ENCODE measurements at regions not wholly inside any gene's neighbourhood (a gene's known extent, or its start where the extent isn't known, plus 50 kb on each side); places are given as distances from the start of the nearest gene placed in this dataset.

- no peaks in the 10 kb centered on the region for H3K9me3 Mint-ChIP-seq (ENCODE audit: unreplicated experiment)
- no peaks in the 10 kb centered on the region for H3K4me1 Mint-ChIP-seq (ENCODE audit: low read depth, unreplicated experiment)
- no peak overlapping the region for H3K27ac Mint-ChIP-seq (ENCODE audit: unreplicated experiment)
- H3K36me3 Mint-ChIP-seq (ENCODE audit: unreplicated experiment) = no peaks in the 10 kb centered on the region
- DNase-seq = no peak
- no peak overlapping the region for H3K4me3 Mint-ChIP-seq (ENCODE audit: unreplicated experiment)
- no peaks in the 10 kb centered on the region for H3K27me3 Mint-ChIP-seq (ENCODE audit: unreplicated experiment)
- TF ChIP-seq CTCF (IDR thresholded peaks at IDR 0.05; ENCODE audit: partially characterized antibody, unreplicated experiment) = no peak
Observed at GRCh38 chr4:176925962-176926361, 133.2 kb upstream of the VEGFC start.

GRCh38 chr4:176927117-176927516 lies 134.4 kb upstream of the VEGFC start:
- no peak for DNase-seq
- Mint-ChIP-seq H3K9me3 (ENCODE audit: unreplicated experiment) (no peaks in the 10 kb centered on the region), H3K4me3 (ENCODE audit: unreplicated experiment) (no peak overlapping the region), H3K36me3 (ENCODE audit: unreplicated experiment) (no peaks in the 10 kb centered on the region), H3K27ac (ENCODE audit: unreplicated experiment) (no peak overlapping the region), H3K4me1 (ENCODE audit: low read depth, unreplicated experiment) (no peaks in the 10 kb centered on the region), H3K27me3 (ENCODE audit: unreplicated experiment) (no peaks in the 10 kb centered on the region)
- no peak for TF ChIP-seq CTCF (IDR thresholded peaks at IDR 0.05; ENCODE audit: partially characterized antibody, unreplicated experiment)

GRCh38 chr4:176927664-176928063 lies 134.9 kb upstream of the VEGFC start:
- Mint-ChIP-seq H3K27ac (ENCODE audit: unreplicated experiment) (no peak overlapping the region), H3K36me3 (ENCODE audit: unreplicated experiment) (no peaks in the 10 kb centered on the region), H3K27me3 (ENCODE audit: unreplicated experiment) (no peaks in the 10 kb centered on the region), H3K4me1 (ENCODE audit: low read depth, unreplicated experiment) (no peaks in the 10 kb centered on the region), H3K4me3 (ENCODE audit: unreplicated experiment) (no peak overlapping the region), H3K9me3 (ENCODE audit: unreplicated experiment) (no peaks in the 10 kb centered on the region)
- no peak for DNase-seq
- no peak for TF ChIP-seq CTCF (IDR thresholded peaks at IDR 0.05; ENCODE audit: partially characterized antibody, unreplicated experiment)

- no peak for TF ChIP-seq CTCF (IDR thresholded peaks at IDR 0.05; ENCODE audit: partially characterized antibody, unreplicated experiment)
- Mint-ChIP-seq H3K9me3 (ENCODE audit: unreplicated experiment) (peaks cover 1% of the 10 kb centered on the region), H3K4me3 (ENCODE audit: unreplicated experiment) (no peak overlapping the region), H3K36me3 (ENCODE audit: unreplicated experiment) (no peaks in the 10 kb centered on the region), H3K27me3 (ENCODE audit: unreplicated experiment) (no peaks in the 10 kb centered on the region), H3K4me1 (ENCODE audit: low read depth, unreplicated experiment) (no peaks in the 10 kb centered on the region), H3K27ac (ENCODE audit: unreplicated experiment) (no peak overlapping the region)
- no peak for DNase-seq
Observed at GRCh38 chr4:176939445-176939844, 146.7 kb upstream of the VEGFC start.

GRCh38 chr4:176945334-176945733 lies 152.6 kb upstream of the VEGFC start:
- DNase-seq = no peak
- Mint-ChIP-seq H3K27me3 (ENCODE audit: unreplicated experiment) (no peaks in the 10 kb centered on the region), H3K4me1 (ENCODE audit: low read depth, unreplicated experiment) (peaks cover 4% of the 10 kb centered on the region), H3K36me3 (ENCODE audit: unreplicated experiment) (no peaks in the 10 kb centered on the region), H3K9me3 (ENCODE audit: unreplicated experiment) (peaks cover 1% of the 10 kb centered on the region), H3K4me3 (ENCODE audit: unreplicated experiment) (no peak overlapping the region), H3K27ac (ENCODE audit: unreplicated experiment) (no peak overlapping the region)
- TF ChIP-seq CTCF (IDR thresholded peaks at IDR 0.05; ENCODE audit: partially characterized antibody, unreplicated experiment) = no peak
